ENCODE measurements at regions not wholly inside any gene's neighbourhood (a gene's known extent, or its start where the extent isn't known, plus 50 kb on each side); places are given as distances from the start of the nearest gene placed in this dataset.

- intact Hi-C loops (cut with DNase I), result no loop called here
- no peaks in the 10 kb centered on the region for H3K4me1 ChIP-seq
- no peak overlapping the region for H3K4me3 ChIP-seq
- H3K9me3 ChIP-seq, result no peaks in the 10 kb centered on the region
- no peak overlapping the region for H3K27ac ChIP-seq
- no peaks in the 10 kb centered on the region for H3K36me3 ChIP-seq
- DNase-seq, result no peak
- no peak for TF ChIP-seq CTCF (IDR thresholded peaks at IDR 0.05)
- no peak for ATAC-seq
- H3K27me3 ChIP-seq, result no peaks in the 10 kb centered on the region
- FAIRE-seq, result no peak
- 74 to 77% methylated on average over 1 of the region's 1 CpG for WGBS, 2 donors
These were observed 142.0 kb downstream of the ZNF648 start for GRCh38 chr1:181919542-181919941.

GRCh38 chr1:181918880-181919525 is 142.5 kb downstream of the ZNF648 start:
- no peak overlapping the region for H3K4me3 ChIP-seq
- no peak for FAIRE-seq
- TF ChIP-seq CTCF (IDR thresholded peaks at IDR 0.05), result no peak
- no peaks in the 10 kb centered on the region for H3K9me3 ChIP-seq
- no peak overlapping the region for H3K27ac ChIP-seq
- H3K27me3 ChIP-seq, result no peaks in the 10 kb centered on the region
- H3K36me3 ChIP-seq, result no peaks in the 10 kb centered on the region
- WGBS, 2 donors, result 56 to 59% methylated on average over 7 of the region's 7 CpGs
- no peak for ATAC-seq
- intact Hi-C loops (cut with DNase I), result no loop called here
- no peak for DNase-seq
- H3K4me1 ChIP-seq, result no peaks in the 10 kb centered on the region

GRCh38 chr1:181911715-181912114 is 149.8 kb downstream of the ZNF648 start:
- intact Hi-C loops (cut with DNase I), result no loop called here
- ATAC-seq (no peak), DNase-seq (no peak), FAIRE-seq (no peak)
- Histone ChIP-seq H3K4me1 (no peaks in the 10 kb centered on the region), H3K9me3 (no peaks in the 10 kb centered on the region), H3K36me3 (no peaks in the 10 kb centered on the region), H3K27me3 (no peaks in the 10 kb centered on the region), H3K27ac (no peak overlapping the region), H3K4me3 (no peak overlapping the region)
- no peak for TF ChIP-seq CTCF (IDR thresholded peaks at IDR 0.05)
- 68 to 84% methylated on average over 1 of the region's 1 CpG for WGBS, 2 donors

GRCh38 chr1:181910905-181911304 is 150.6 kb downstream of the ZNF648 start:
- WGBS, 2 donors, result 29 to 34% methylated on average over 2 of the region's 2 CpGs
- no peak for DNase-seq
- ATAC-seq, result no peak
- Histone ChIP-seq H3K4me3 (no peak overlapping the region), H3K4me1 (no peaks in the 10 kb centered on the region), H3K9me3 (no peaks in the 10 kb centered on the region), H3K36me3 (no peaks in the 10 kb centered on the region), H3K27ac (no peak overlapping the region), H3K27me3 (no peaks in the 10 kb centered on the region)
- no peak for TF ChIP-seq CTCF (IDR thresholded peaks at IDR 0.05)
- FAIRE-seq, result no peak
- intact Hi-C loops (cut with DNase I), result no loop called here

- intact Hi-C loops (cut with DNase I), result no loop called here
- Histone ChIP-seq H3K27me3 (no peaks in the 10 kb centered on the region), H3K4me1 (no peaks in the 10 kb centered on the region), H3K4me3 (no peak overlapping the region), H3K36me3 (no peaks in the 10 kb centered on the region), H3K27ac (no peak overlapping the region), H3K9me3 (no peaks in the 10 kb centered on the region)
- no peak for FAIRE-seq
- TF ChIP-seq CTCF (IDR thresholded peaks at IDR 0.05), result no peak
- WGBS, 2 donors, result 30 to 51% methylated on average over 1 of the region's 1 CpG
- ATAC-seq, result no peak
- no peak for DNase-seq
These were observed 152.5 kb downstream of the ZNF648 start for GRCh38 chr1:181909010-181909409.

Measured in pancreas (tissue), 10 donors.